ENCODE measurements at regions not wholly inside any gene's neighbourhood (a gene's known extent, or its start where the extent isn't known, plus 50 kb on each side); places are given as distances from the start of the nearest gene placed in this dataset.

GRCh38 chr2:52289741-52290140, 1257.8 kb upstream of the NRXN1 start:
- peaks cover 32% of the 10 kb centered on the region; the same call in 1 of the 2 replicates for H3K4me1 ChIP-seq (ENCODE audit: insufficient read depth)
- Mint-ChIP-seq H3K4me1 (peaks cover 27% of the 10 kb centered on the region), H3K9me3 (peaks cover 4% of the 10 kb centered on the region; the same call in 2 of the 3 replicates), H3K4me3 (no peak overlapping the region), H3K27ac (no peak overlapping the region), H3K36me3 (ENCODE audit: low read depth) (peaks cover 10% of the 10 kb centered on the region; the same call in 1 of the 3 replicates), H3K27me3 (ENCODE audit: insufficient read depth, low read depth, poor library complexity) (peaks cover 1% of the 10 kb centered on the region)
- no peaks in the 10 kb centered on the region for H4K20me1 ChIP-seq (replicated peaks; ENCODE audit: insufficient read depth)
- peaks cover 5% of the 10 kb centered on the region for H3K9me2 ChIP-seq (ENCODE audit: insufficient read depth)
- H3F3A ChIP-seq (replicated peaks; ENCODE audit: low read depth) = no peaks in the 10 kb centered on the region
- no peak overlapping the region for H3K27ac ChIP-seq (ENCODE audit: low read depth)
- ATAC-seq (no peak), DNase-seq (ENCODE audit: low spot score) (no peak)
- H3K79me2 ChIP-seq (replicated peaks; ENCODE audit: insufficient read depth) = no peaks in the 10 kb centered on the region
- no peak overlapping the region for H3K4me3 ChIP-seq
- no peaks in the 10 kb centered on the region for H3K27me3 ChIP-seq (ENCODE audit: insufficient read depth)
- H3K36me3 ChIP-seq (ENCODE audit: insufficient read depth) = no peaks in the 10 kb centered on the region
- no peak overlapping the region for H3K4me2 ChIP-seq
- no peak overlapping the region for H2AFZ ChIP-seq
- no peak for TF ChIP-seq ZNF114 (CRISPR knock-in tag; IDR thresholded peaks at IDR 0.05)
- no peak for TF ChIP-seq POLR2AphosphoS5 (IDR thresholded peaks at IDR 0.05; ENCODE audit: low read depth)
- no peak for TF ChIP-seq ETS1 (IDR thresholded peaks at IDR 0.05)
- no peak for TF ChIP-seq NANOG (IDR thresholded peaks at IDR 0.05; ENCODE audit: borderline replicate concordance)
- no peak for TF ChIP-seq REST (IDR thresholded peaks at IDR 0.05; ENCODE audit: unreplicated experiment)
- no peak for TF ChIP-seq CREB1 (CRISPR knock-in tag; IDR thresholded peaks at IDR 0.05; ENCODE audit: low read depth)
- no peak for TF ChIP-seq ZNF462 (CRISPR knock-in tag; IDR thresholded peaks at IDR 0.05)
- TF ChIP-seq CTCF (conservative IDR thresholded peaks at IDR 0.05; ENCODE audit: low read depth in 2 of 2) = no peak
- TF ChIP-seq EZH2phosphoT487 (IDR thresholded peaks at IDR 0.05; ENCODE audit: unreplicated experiment) = no peak

Data from GM23338 (cell line).